ENCODE measurements at regions not wholly inside any gene's neighbourhood (a gene's known extent, or its start where the extent isn't known, plus 50 kb on each side); places are given as distances from the start of the nearest gene placed in this dataset.

- no peak for DNase-seq (ENCODE audit: low spot score)
- Histone ChIP-seq H3K4me3 (ENCODE audit: low read depth in 1 of 3, low read length in 3 of 3) (no peak overlapping the region), H3K27me3 (ENCODE audit: control insufficient read depth in 4 of 4, insufficient read depth in 4 of 4, low read length in 3 of 4) (no peaks in the 10 kb centered on the region), H3K9ac (ENCODE audit: low read depth in 1 of 2, low read length in 2 of 2) (no peak overlapping the region), H3K36me3 (ENCODE audit: control insufficient read depth in 4 of 4, insufficient read depth in 3 of 4, low read depth in 1 of 4, low read length in 3 of 4) (no peaks in the 10 kb centered on the region), H3K4me1 (ENCODE audit: control insufficient read depth in 4 of 4, insufficient read depth in 4 of 4, low read length in 3 of 4) (peaks cover 0 to 6% (median 3%) of the 10 kb centered on the region in 4 donors), H3K9me3 (ENCODE audit: control insufficient read depth in 4 of 4, low read length in 3 of 4) (no peaks in the 10 kb centered on the region), H3K27ac (ENCODE audit: low read depth in 1 of 2, low read length in 2 of 2) (no peak overlapping the region)
- TF ChIP-seq FOXA1 (IDR thresholded peaks at IDR 0.05): no peak
- TF ChIP-seq FOXA2 (IDR thresholded peaks at IDR 0.05): no peak
- no peak for TF ChIP-seq YY1 (IDR thresholded peaks at IDR 0.05)
- TF ChIP-seq REST (IDR thresholded peaks at IDR 0.05): no peak
- no peak for TF ChIP-seq CTCF (IDR thresholded peaks at IDR 0.05; ENCODE audit: low read depth, low read length, missing input control)
- TF ChIP-seq HNF4G (IDR thresholded peaks at IDR 0.05): no peak
- no peak for TF ChIP-seq MAX (IDR thresholded peaks at IDR 0.05)
- no peak for TF ChIP-seq GABPA (IDR thresholded peaks at IDR 0.05 in 1 of 2, conservative IDR thresholded peaks at IDR 0.05 in 1 of 2)
- no peak for TF ChIP-seq ZBTB33 (IDR thresholded peaks at IDR 0.05)
- TF ChIP-seq NR2F2 (IDR thresholded peaks at IDR 0.05): no peak
- no peak for TF ChIP-seq RXRA (IDR thresholded peaks at IDR 0.05)
- TF ChIP-seq RAD21 (IDR thresholded peaks at IDR 0.05): no peak
- no peak for TF ChIP-seq EGR1 (IDR thresholded peaks at IDR 0.05; ENCODE audit: low read depth in 2 of 2)
- TF ChIP-seq JUND (IDR thresholded peaks at IDR 0.05): no peak
- TF ChIP-seq TAF1 (conservative IDR thresholded peaks at IDR 0.05): no peak
- TF ChIP-seq HNF4A (conservative IDR thresholded peaks at IDR 0.05): no peak
- no peak for TF ChIP-seq SP1 (IDR thresholded peaks at IDR 0.05)
- no peak for TF ChIP-seq ATF3 (IDR thresholded peaks at IDR 0.05)
- 86% methylated on average over 3 of the region's 3 CpGs for WGBS
Measured at GRCh38 chr12:13454991-13455777, 258.7 kb downstream of the EMP1 start.

All from liver (tissue), 8 donors.